KBM-7 (cell line): ENCODE measurements at regions not wholly inside any gene's neighbourhood (a gene's known extent, or its start where the extent isn't known, plus 50 kb on each side); places are given as distances from the start of the nearest gene placed in this dataset.

Experiments used
- DNase-seq: peaks from one replicate; pipeline ENCODE4 v3.0.0-alpha.2; 2015
- in situ Hi-C: fragments of 300-500 bp; cut with MboI; formaldehyde crosslinking; loops from 2 replicates; pipeline ENCODE4 v1.14.3; 2020; ENCODE audit warnings: low sequenced_read_pairs, low pct_unique_long_range_greater_than_20kb, mixed read lengths

DNA sequence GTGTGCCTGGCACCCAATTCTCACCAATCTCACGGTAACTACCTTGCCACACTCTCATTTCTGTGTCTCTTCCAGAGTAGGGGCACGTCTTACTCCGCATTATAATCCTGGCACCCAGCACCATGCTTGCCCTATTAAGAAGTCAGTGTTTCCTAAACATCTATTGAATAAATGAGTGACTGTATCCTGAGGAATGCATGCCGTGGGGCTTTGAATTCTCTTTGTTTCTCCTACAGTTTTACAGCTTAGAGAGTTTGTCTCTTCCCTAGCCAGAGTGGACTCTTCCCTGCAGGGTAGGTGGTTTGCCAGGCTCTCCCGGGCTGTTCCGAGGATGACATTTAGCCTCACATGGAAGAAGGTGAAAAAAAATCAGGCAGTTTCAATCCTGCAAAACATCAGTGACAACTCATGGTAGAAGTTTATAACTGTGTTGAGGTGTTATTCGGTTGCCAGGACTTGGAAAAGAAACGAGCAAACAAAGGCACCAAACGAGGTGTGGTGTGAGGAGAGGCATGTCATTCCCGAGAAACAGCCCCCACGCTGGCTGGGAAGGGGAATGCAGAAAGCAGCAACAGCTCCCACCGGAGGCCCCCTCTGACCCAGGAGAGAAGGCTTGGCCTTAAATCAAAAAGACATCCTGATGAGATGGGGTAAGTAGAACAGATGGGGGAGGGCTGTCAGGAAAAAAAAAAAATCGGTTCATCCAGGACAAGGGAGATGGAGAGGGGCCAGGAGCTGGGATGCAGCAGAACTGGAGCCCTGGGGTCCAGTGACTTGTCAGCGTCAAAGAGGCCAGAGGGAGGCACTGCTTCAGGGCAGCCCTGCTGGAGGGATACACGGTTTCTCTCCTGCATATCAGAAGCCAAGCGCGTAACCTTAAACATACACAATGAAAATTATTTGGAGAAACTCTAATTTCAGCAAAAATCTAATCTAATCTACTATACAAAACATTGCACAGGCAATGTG lies 168.4 kb upstream of the ARRDC4 start:
- DNase-seq, result no peak
- in situ Hi-C loops, result no loop called here

- DNase-seq, result no peak
- in situ Hi-C loops, result no loop called here
These were observed 155.6 kb upstream of the ARRDC4 start for GRCh38 chr15:97804950-97805349.

- in situ Hi-C loops, result no loop called here
- no peak for DNase-seq
These were observed 153.7 kb upstream of the ARRDC4 start for GRCh38 chr15:97806766-97807165.

GRCh38 chr15:97815835-97816234 lies 144.7 kb upstream of the ARRDC4 start:
- in situ Hi-C loops, result no loop called here
- DNase-seq, result no peak

- in situ Hi-C loops, result no loop called here
- DNase-seq, result no peak
These were observed 143.1 kb upstream of the ARRDC4 start for GRCh38 chr15:97817276-97817890.

DNA sequence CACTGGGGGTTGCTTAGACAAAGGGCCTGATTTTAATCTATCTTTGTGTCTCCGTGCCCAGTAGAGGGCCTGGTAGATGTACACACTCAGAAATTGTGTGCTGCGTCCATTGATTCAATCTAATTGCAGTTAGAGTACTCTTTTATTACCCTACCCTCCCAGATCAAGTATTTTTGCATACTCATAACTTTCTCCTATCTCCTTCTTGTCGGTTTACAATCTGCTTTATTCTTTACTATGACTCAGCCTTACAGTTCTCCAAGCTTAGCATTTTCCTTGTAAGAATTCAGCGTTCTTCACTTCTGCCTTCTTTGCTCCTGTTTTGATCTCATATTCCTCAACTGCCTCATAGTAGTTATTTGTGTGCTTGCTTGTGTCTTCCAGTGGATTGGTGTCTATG lies 124.5 kb upstream of the ARRDC4 start:
- no peak for DNase-seq
- in situ Hi-C loops, result no loop called here

DNA sequence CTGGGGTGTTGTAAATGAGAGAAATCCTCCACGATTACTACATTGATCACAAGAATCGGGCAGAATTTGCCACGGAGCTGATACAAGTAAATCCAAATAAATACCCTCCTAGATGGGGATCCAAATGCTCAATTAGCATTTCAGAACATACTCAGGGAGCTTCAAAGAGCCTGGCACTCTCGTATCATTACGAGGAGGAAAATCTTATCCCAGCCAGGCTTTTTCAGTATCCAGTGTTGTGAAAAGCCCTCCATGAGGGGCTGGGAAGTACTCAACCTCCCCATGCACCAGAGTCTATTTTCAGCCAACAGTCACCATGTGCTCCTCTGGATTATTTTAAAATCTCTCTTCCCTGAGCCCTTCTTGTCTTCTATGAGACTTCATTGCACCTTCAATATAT lies 122.6 kb upstream of the ARRDC4 start:
- DNase-seq, result no peak
- in situ Hi-C loops, result no loop called here

- DNase-seq, result no peak
These were observed 121.8 kb upstream of the ARRDC4 start for GRCh38 chr15:97838606-97839210.

DNA sequence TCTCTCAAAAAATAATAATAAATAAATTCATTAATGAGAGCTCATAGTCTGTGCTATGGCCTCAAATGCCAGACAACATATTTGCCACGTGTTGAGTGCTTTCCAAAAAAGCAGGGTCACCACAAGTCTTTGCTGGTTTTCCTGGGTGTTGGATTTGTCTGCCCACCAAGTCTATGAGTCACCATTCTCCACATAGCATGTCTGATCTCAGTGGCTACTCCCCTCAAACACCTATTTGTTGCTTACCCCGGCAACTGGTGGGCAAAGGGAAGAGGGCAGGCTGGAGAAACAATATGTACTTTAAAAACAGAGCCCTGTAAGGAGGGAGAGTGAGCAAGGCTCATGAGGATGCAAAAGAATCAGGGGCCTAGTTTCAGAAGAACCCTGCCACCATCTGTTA lies 120.0 kb upstream of the ARRDC4 start:
- no peak for DNase-seq
- in situ Hi-C loops, result no loop called here

More at GRCh38 chr15:97838606-97839210, 121.8 kb upstream of the ARRDC4 start:
- in situ Hi-C loops, result no loop called here

DNA sequence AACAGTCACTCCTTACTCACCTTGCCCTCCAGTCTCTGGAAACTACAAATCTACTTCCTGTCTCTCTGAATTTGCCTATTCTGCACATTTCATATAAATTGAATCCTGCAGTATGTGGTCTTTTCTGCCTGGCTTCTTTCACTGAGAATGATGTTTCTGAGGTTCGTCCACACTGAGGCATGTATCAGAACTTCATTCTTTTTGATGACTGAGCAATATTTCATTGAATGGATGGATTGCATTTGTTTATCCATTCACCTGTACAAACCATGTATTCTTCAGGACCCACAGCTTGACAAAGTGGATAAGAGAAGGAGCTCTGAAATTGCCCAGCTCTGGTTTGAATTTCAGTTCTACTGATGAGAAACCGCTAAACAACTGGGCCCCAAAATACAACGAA lies 118.9 kb upstream of the ARRDC4 start:
- DNase-seq, result no peak
- in situ Hi-C loops, result no loop called here

DNA sequence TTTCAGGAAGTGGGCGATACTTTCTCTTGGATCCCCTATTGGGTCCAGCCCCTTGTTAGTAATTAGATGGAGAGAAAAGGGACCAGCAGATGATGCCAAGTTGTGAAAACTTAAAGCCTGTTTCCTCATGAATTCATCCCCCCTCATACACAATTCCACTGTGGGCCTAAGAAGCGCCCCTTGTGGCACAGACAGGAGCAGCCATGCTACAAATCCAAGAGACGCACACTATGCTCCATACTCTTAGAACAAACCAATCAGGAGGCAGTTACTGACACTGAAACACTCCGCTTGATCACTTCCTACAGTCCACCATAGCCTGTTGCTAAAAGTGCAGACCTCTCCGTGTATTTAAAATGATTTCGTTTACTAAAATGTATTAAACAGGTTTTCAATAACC lies 111.3 kb upstream of the ARRDC4 start:
- in situ Hi-C loops, result no loop called here
- no peak for DNase-seq

DNA sequence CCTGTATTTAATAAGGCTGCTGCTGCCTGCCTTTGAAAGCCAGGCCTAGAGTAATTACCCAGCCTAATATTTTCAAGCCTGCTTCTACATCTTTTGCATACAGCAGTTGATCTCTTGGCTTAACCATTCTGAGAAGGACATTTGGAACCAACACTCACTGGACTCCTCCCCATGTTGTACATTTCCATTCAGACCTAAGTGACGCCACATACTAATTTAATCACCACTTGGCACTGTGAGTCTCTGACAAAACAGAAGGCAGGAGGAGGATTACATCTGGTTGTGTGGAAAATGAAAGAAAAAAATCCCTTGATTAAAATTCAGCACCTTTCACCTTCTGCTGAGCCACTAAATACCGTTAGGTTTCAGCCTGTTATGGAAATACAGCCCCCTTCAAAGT lies 102.2 kb upstream of the ARRDC4 start:
- in situ Hi-C loops, result no loop called here
- no peak for DNase-seq

DNA sequence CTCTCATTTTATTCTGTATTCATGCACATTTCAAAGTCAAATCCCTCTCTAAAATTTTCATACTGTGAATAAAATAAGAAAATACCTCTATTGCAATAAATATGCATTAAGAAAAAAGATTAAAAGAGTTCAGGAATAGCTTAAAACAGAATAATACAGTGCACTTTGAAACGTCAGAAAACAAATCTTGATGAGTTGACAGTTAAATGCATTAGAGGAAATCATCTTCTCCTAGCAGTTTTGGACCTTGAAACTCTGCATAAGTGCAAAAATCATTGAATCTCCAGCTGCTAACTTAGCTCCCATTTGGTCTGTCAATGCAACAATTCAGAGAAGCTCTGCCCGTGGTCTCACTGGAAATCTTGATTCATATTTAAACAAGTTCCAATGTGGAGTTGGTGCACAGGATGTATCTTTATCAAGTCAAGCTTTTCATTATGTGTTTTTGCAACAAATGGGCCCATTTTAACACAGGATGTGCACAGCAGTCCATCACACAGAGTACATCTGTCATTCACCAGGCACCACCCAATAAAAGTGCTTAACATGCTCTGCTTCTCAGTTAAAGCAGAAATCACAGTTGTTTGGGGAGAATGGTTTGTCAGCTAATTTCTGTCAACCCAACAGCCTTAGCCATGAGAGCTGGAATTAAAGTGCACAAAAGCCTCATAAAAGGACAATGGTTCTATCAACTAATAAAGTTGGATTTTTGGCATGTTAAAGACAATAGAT lies 98.8 kb upstream of the ARRDC4 start:
- in situ Hi-C loops, result no loop called here

GRCh38 chr15:97866959-97867358 lies 93.5 kb upstream of the ARRDC4 start:
- no peak for DNase-seq
- in situ Hi-C loops, result no loop called here

More for the DNA sequence above, 98.8 kb upstream of the ARRDC4 start:
- DNase-seq, result no peak

- no peak for DNase-seq
- in situ Hi-C loops, result no loop called here
These were observed 92.6 kb upstream of the ARRDC4 start for GRCh38 chr15:97867870-97868269.

- no peak for DNase-seq
- in situ Hi-C loops, result no loop called here
These were observed 91.5 kb upstream of the ARRDC4 start for GRCh38 chr15:97868981-97869380.

- in situ Hi-C loops, result no loop called here
- DNase-seq, result no peak
These were observed 89.7 kb upstream of the ARRDC4 start for GRCh38 chr15:97870771-97871170.

GRCh38 chr15:97874139-97874538 lies 86.4 kb upstream of the ARRDC4 start:
- in situ Hi-C loops, result no loop called here
- DNase-seq, result no peak

DNA sequence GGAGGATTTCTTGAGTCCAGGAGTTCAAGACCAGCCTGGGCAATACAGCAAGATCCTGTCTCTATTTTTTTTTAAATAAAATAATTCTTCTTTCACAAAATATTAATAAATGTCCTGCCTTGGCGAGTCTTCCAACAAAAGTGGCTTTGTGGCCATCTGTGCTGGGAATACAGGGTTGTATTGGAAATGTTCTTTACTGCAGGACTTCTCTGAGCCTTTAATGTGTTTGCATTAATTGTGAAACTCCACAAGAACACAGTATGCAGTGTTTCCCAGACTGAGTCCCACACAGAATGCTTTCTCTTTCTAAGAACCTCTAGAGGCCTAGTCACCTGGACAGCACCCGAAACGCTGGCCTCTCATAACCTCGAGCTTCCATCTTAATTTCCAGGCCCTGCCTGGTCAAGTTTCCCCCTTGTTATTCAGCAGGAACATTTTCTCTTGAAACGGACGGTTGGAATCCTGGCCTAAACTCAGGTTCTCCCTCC lies 85.4 kb upstream of the ARRDC4 start:
- DNase-seq, result no peak
- in situ Hi-C loops, result no loop called here
